Colonic mucosa (tissue), 4 donors: ENCODE measurements at regions not wholly inside any gene's neighbourhood (a gene's known extent, or its start where the extent isn't known, plus 50 kb on each side); places are given as distances from the start of the nearest gene placed in this dataset.

Experiments
- DNase-seq: peaks from one replicate; pipeline ENCODE4 v3.0.0-alpha.2; 2020
- H3K27ac ChIP-seq: fragments of 200-600 bp; one replicate; pipeline ENCODE4 v1.8.0; 2021
- H3K27me3 ChIP-seq: fragments of 200-600 bp; one replicate; pipeline ENCODE4 v1.8.0; 2021
- H3K36me3 ChIP-seq: fragments of 200-600 bp; one replicate; pipeline ENCODE4 v1.8.0; 2021
- H3K4me1 ChIP-seq: fragments of 200-600 bp; one replicate; pipeline ENCODE4 v1.8.0; 2021; ENCODE audit warnings: mild to moderate bottlenecking
- H3K4me3 ChIP-seq: fragments of 200-600 bp; one replicate; pipeline ENCODE4 v1.8.0; 2021
- H3K9ac ChIP-seq, 2 donors: one replicate each; pipeline ENCODE4 v1.7.0; 2013; ENCODE audit warnings: control low read depth in 2 of 2, low read depth in 2 of 2, low read length in 2 of 2
- H3K9me3 ChIP-seq: fragments of 200-600 bp; one replicate; pipeline ENCODE4 v1.8.0; 2021
- intact Hi-C: fragments of 100-400 bp; cut with DNase I; formaldehyde crosslinking; loops from one replicate; pipeline ENCODE4 v1.14.1; 2022
- TF ChIP-seq, protein P1 (sequence below): fragments of 200-600 bp; IDR thresholded peaks from one replicate; pipeline ENCODE4 v1.8.0; 2022; ENCODE audit warnings: antibody characterized with exemption, mild to moderate bottlenecking
- donor health status: healthy.
- donor health status: DM: no; HTN: no; CAD: no.
- donor health status: DM: no; HTN: no; CAD: no.

GRCh38 chr4:4740071-4740470, 119.4 kb upstream of the MSX1 start:
- no peak overlapping the region for H3K9ac ChIP-seq
- DNase-seq: no peak
- H3K27me3 ChIP-seq: no peaks in the 10 kb centered on the region

DNA sequence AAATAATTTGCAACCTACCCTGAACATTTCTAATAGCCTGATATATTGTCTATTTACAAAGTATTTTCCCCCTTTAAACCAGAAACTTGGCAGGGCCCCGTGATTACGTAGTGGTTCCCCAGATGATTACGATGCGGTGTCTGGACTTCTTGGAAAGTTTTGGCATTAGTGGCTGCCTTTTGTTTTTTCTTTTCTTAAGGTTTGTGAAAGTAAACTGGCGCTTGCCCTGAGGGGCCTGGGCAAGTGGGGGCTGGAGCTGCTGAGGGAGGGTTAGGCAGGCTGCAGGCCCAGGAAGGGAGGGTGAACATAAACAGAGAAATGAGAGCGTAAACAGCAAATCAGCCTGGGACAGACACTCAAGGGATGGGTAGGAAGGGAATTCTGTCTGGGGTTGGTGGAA, 123.6 kb upstream of the MSX1 start:
- no peaks in the 10 kb centered on the region for H3K27me3 ChIP-seq
- DNase-seq: no peak
- intact Hi-C loops: no loop called here

More at GRCh38 chr4:4740071-4740470, 119.4 kb upstream of the MSX1 start:
- Histone ChIP-seq H3K9me3 (no peaks in the 10 kb centered on the region), H3K4me1 (no peaks in the 10 kb centered on the region), H3K4me3 (no peak overlapping the region), H3K36me3 (no peaks in the 10 kb centered on the region), H3K27ac (no peak overlapping the region)
- intact Hi-C loops: no loop called here
- TF ChIP-seq, protein P1, sequence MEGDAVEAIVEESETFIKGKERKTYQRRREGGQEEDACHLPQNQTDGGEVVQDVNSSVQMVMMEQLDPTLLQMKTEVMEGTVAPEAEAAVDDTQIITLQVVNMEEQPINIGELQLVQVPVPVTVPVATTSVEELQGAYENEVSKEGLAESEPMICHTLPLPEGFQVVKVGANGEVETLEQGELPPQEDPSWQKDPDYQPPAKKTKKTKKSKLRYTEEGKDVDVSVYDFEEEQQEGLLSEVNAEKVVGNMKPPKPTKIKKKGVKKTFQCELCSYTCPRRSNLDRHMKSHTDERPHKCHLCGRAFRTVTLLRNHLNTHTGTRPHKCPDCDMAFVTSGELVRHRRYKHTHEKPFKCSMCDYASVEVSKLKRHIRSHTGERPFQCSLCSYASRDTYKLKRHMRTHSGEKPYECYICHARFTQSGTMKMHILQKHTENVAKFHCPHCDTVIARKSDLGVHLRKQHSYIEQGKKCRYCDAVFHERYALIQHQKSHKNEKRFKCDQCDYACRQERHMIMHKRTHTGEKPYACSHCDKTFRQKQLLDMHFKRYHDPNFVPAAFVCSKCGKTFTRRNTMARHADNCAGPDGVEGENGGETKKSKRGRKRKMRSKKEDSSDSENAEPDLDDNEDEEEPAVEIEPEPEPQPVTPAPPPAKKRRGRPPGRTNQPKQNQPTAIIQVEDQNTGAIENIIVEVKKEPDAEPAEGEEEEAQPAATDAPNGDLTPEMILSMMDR: no peak

DNA sequence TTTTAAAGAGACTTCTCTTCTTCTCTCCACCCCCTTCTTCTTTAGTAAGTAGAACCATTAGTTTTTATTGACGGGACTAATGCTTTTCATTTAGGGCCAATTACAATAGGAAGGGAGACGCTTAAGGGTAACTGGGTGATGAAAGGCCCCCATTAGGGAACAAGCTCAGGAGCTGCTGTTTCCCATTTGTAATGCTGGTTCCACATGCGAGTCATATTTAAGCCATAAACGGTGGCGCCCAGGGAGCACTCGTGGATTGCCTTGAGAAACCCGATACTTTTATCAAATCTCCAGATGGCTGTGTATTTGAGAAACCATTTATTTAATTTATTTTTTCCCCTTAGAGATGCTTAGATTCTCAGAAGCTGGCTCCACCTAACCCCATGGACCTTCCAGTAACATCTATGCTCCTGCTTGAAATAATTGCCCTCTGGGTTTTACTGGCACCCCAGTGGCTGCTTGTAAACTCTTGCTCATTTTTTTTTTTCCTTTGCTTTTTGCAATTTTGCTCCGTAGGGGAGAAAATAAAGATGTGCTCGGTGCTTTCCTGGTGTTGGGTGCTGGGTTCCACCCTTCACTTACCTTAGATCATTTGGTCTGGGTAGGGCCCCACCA, 124.2 kb upstream of the MSX1 start:
- intact Hi-C loops: no loop called here
- no peak for DNase-seq
- Histone ChIP-seq H3K9me3 (no peaks in the 10 kb centered on the region), H3K36me3 (no peaks in the 10 kb centered on the region), H3K9ac (no peak overlapping the region), H3K4me3 (no peak overlapping the region), H3K27me3 (no peaks in the 10 kb centered on the region), H3K4me1 (no peaks in the 10 kb centered on the region), H3K27ac (no peak overlapping the region)
- TF ChIP-seq, protein P1: no peak

More for the DNA sequence above, 123.6 kb upstream of the MSX1 start:
- Histone ChIP-seq H3K27ac (no peak overlapping the region), H3K4me1 (no peaks in the 10 kb centered on the region), H3K9ac (no peak overlapping the region), H3K36me3 (no peaks in the 10 kb centered on the region), H3K9me3 (no peaks in the 10 kb centered on the region), H3K4me3 (no peak overlapping the region)
- TF ChIP-seq, protein P1: no peak

GRCh38 chr4:4734425-4734824, 125.0 kb upstream of the MSX1 start:
- no peaks in the 10 kb centered on the region for H3K9me3 ChIP-seq

GRCh38 chr4:4733663-4734062, 125.8 kb upstream of the MSX1 start:
- Histone ChIP-seq H3K27me3 (no peaks in the 10 kb centered on the region), H3K36me3 (no peaks in the 10 kb centered on the region), H3K9me3 (no peaks in the 10 kb centered on the region), H3K9ac (no peak overlapping the region), H3K4me3 (no peak overlapping the region), H3K27ac (no peak overlapping the region), H3K4me1 (no peaks in the 10 kb centered on the region)
- TF ChIP-seq, protein P1: no peak
- intact Hi-C loops: no loop called here
- DNase-seq: no peak

More at GRCh38 chr4:4734425-4734824, 125.0 kb upstream of the MSX1 start:
- Histone ChIP-seq H3K27me3 (no peaks in the 10 kb centered on the region), H3K4me3 (no peak overlapping the region), H3K27ac (no peak overlapping the region), H3K4me1 (no peaks in the 10 kb centered on the region), H3K36me3 (no peaks in the 10 kb centered on the region), H3K9ac (no peak overlapping the region)
- TF ChIP-seq, protein P1: no peak
- no peak for DNase-seq
- intact Hi-C loops: no loop called here
